SK-N-MC (cell line): ENCODE measurements at regions not wholly inside any gene's neighbourhood (a gene's known extent, or its start where the extent isn't known, plus 50 kb on each side); places are given as distances from the start of the nearest gene placed in this dataset.

Experiments
- EZH2 ChIP-seq: fragments of 200-600 bp; sonication (generic); IDR thresholded peaks from one replicate; pipeline ENCODE4 v1.6.1; 2017; ENCODE audit warnings: antibody characterized with exemption
- POLR2AphosphoS5 ChIP-seq: IDR thresholded peaks from 2 replicates; pipeline ENCODE4 v1.6.1; 2012; ENCODE audit warnings: mild to moderate bottlenecking, low read depth, low read length, borderline replicate concordance

DNA sequence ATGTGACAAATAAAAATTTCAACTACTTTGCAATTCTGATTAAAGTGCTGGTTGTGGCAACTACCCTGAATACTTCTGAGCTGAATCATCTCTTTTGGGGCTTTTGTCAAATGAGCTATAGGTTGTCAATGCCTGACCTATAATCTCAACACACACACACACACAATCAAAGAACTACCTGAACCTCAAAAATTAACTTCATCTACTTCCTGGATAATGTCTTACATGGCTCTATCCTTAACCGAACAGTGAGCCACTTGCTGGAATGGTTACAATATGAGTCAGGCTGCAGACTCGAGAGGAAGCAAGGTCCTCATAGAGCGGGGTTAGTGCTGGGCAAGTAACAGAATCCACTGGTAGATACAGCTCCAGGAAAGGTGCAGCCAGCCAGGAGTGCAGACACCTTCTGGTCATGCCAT is 70.6 kb upstream of the DST start:
- TF ChIP-seq EZH2 (no peak), POLR2AphosphoS5 (no peak)
